CD14-positive monocyte (primary cell): ENCODE measurements at regions not wholly inside any gene's neighbourhood (a gene's known extent, or its start where the extent isn't known, plus 50 kb on each side); places are given as distances from the start of the nearest gene placed in this dataset.

ENCODE experiments used
- DNase-seq, 3 donors: peaks; one replicate each; pipeline ENCODE4 v3.0.0-alpha.2; 2011 to 2022
- H2AFZ ChIP-seq: 2 replicates; pipeline ENCODE4 v1.6.0; 2012; ENCODE audit warnings: mild to moderate bottlenecking, low read depth, low read length, inconsistent platforms; ENCODE audit not compliant: insufficient read depth, poor library complexity, severe bottlenecking
- H3K27ac ChIP-seq, 2 donors: 1 replicate in 1 of 2; 2 replicates in 1 of 2; pipeline ENCODE4 v1.5.1; 2012 to 2013; ENCODE audit warnings: low read length in 2 of 2, control low read depth in 1 of 2, inconsistent platforms in 1 of 2, low read depth in 1 of 2, mild to moderate bottlenecking in 1 of 2
- H3K27me3 ChIP-seq, 2 donors: one replicate each; pipeline versions ENCODE4 v1.6.0 to v1.6.1; 2011 to 2013; ENCODE audit warnings: low read length in 2 of 2; ENCODE audit not compliant: control insufficient read depth in 2 of 2, insufficient read depth in 2 of 2
- H3K36me3 ChIP-seq, 2 donors: replicated peaks in 1 of 2; 1 replicate in 1 of 2; 2 replicates in 1 of 2; pipeline versions ENCODE4 v1.5.1 to v1.6.1; 2012 to 2013; ENCODE audit warnings: low read length in 2 of 2, control low read depth in 1 of 2, inconsistent platforms in 1 of 2, mild to moderate bottlenecking in 1 of 2; ENCODE audit not compliant: insufficient read depth in 2 of 2, control insufficient read depth in 1 of 2
- H3K4me1 ChIP-seq, 2 donors: 1 replicate in 1 of 2; 2 replicates in 1 of 2; pipeline versions ENCODE4 v1.5.1 to v1.6.1; 2012 to 2013; ENCODE audit warnings: low read length in 2 of 2, control low read depth in 1 of 2, inconsistent platforms in 1 of 2, mild to moderate bottlenecking in 1 of 2, moderate library complexity in 1 of 2; ENCODE audit not compliant: insufficient read depth in 2 of 2, control insufficient read depth in 1 of 2
- H3K4me2 ChIP-seq: replicated peaks from 2 replicates; pipeline ENCODE3; 2012; ENCODE audit warnings: low read length, moderate library complexity, mild to moderate bottlenecking; ENCODE audit not compliant: poor library complexity, severe bottlenecking; ENCODE audit errors: extremely low read depth
- H3K4me3 ChIP-seq, 3 experiments: fragments of 200-600 bp in 1 of 3; sonication (generic) in 1 of 3; replicated peaks in 1 of 3; 1 replicate in 2 of 3; 2 replicates in 1 of 3; pipeline ENCODE4 v1.5.1; 2011 to 2013; ENCODE audit warnings: low read length in 3 of 3, mild to moderate bottlenecking in 3 of 3, control low read depth in 2 of 3, low read depth in 2 of 3, inconsistent platforms in 1 of 3, moderate library complexity in 1 of 3
- H3K79me2 ChIP-seq: 2 replicates; pipeline ENCODE4 v1.6.0; 2012; ENCODE audit warnings: mild to moderate bottlenecking, control low read depth, inconsistent platforms, low read length, moderate library complexity; ENCODE audit not compliant: insufficient read depth
- H3K9ac ChIP-seq: 2 replicates; pipeline ENCODE4 v1.6.0; 2017; ENCODE audit warnings: low read length, mild to moderate bottlenecking; ENCODE audit not compliant: insufficient read depth, poor library complexity, severe bottlenecking
- H3K9me3 ChIP-seq, 2 donors: replicated peaks in 1 of 2; 1 replicate in 1 of 2; 2 replicates in 1 of 2; pipeline versions ENCODE4 v1.5.1 to v1.6.1; 2012 to 2013; ENCODE audit warnings: low read length in 2 of 2, control low read depth in 1 of 2; ENCODE audit not compliant: control insufficient read depth in 1 of 2, insufficient read depth in 1 of 2
- H4K20me1 ChIP-seq: 2 replicates; pipeline ENCODE4 v1.6.0; 2012; ENCODE audit warnings: mild to moderate bottlenecking, low read length, control low read depth, moderate library complexity; ENCODE audit not compliant: insufficient read depth
- H3K27ac Mint-ChIP-seq, 7 donors: one replicate each; pipeline ENCODE4 v1.8.0; 2020; ENCODE audit warnings: mild to moderate bottlenecking in 7 of 7, mixed read lengths in 7 of 7, moderate library complexity in 6 of 7, inconsistent platforms in 2 of 7
- H3K27me3 Mint-ChIP-seq, 3 donors: one replicate each; pipeline ENCODE4 v1.8.0; 2021 to 2022; ENCODE audit warnings: low read depth in 3 of 3, mild to moderate bottlenecking in 3 of 3, mixed read lengths in 3 of 3, moderate library complexity in 3 of 3, inconsistent platforms in 1 of 3
- H3K36me3 Mint-ChIP-seq, 2 donors: one replicate each; pipeline ENCODE4 v1.8.0; 2020; ENCODE audit warnings: mixed read lengths in 2 of 2, inconsistent platforms in 1 of 2, mild to moderate bottlenecking in 1 of 2
- H3K4me1 Mint-ChIP-seq: one replicate; pipeline ENCODE4 v1.8.0; 2020; ENCODE audit warnings: mild to moderate bottlenecking, mixed read lengths
- H3K4me3 Mint-ChIP-seq, 2 donors: one replicate each; pipeline ENCODE4 v1.8.0; 2020; ENCODE audit warnings: mild to moderate bottlenecking in 2 of 2, mixed read lengths in 2 of 2, moderate library complexity in 1 of 2
- H3K9me3 Mint-ChIP-seq, 7 donors: one replicate each; pipeline ENCODE4 v1.8.0; 2020 to 2022; ENCODE audit warnings: mixed read lengths in 7 of 7, mild to moderate bottlenecking in 6 of 7, moderate library complexity in 6 of 7, inconsistent platforms in 2 of 7
- CTCF ChIP-seq: fragments of 200-600 bp; IDR thresholded peaks from one replicate; pipeline ENCODE4 v1.8.0; 2022; ENCODE audit warnings: antibody characterized with exemption, mild to moderate bottlenecking
- WGBS: methylation state at CpG from one replicate; pipeline ENCODE4 v1.1.5; 2013; ENCODE audit warnings: missing lambda C conversion rate; ENCODE audit not compliant: insufficient coverage; 5-methylcytosine and 5-hydroxymethylcytosine counted together
- intact Hi-C, 2 donors: fragments of 100-400 bp; cut with micrococcal nuclease; formaldehyde crosslinking; loops; one replicate each; pipeline versions ENCODE4 v1.15.0 to v1.15.1; 2023

- H4K20me1 ChIP-seq: no peaks in the 10 kb centered on the region
- no peak overlapping the region for H3K9ac ChIP-seq
- H3K36me3 ChIP-seq: no peaks in the 10 kb centered on the region
- peaks cover 0 to 7% of the 10 kb centered on the region in 2 donors for H3K9me3 ChIP-seq
- H3K4me3 Mint-ChIP-seq: no peak overlapping the region
- H3K4me1 Mint-ChIP-seq: no peaks in the 10 kb centered on the region
- no peak for DNase-seq
- H3K27me3 Mint-ChIP-seq: peaks cover 0 to 1% (median 0%) of the 10 kb centered on the region in 3 donors
- H3K27ac Mint-ChIP-seq: no peak overlapping the region
- H3K36me3 Mint-ChIP-seq: no peaks in the 10 kb centered on the region
- H3K4me2 ChIP-seq: no peak overlapping the region
- no peaks in the 10 kb centered on the region for H3K27me3 ChIP-seq
- WGBS: 86% methylated on average over 1 of the region's 2 CpGs
- H3K27ac ChIP-seq: no peak overlapping the region
- intact Hi-C loops: no loop called here
- no peak overlapping the region for H2AFZ ChIP-seq
- no peak for TF ChIP-seq CTCF
- H3K79me2 ChIP-seq: no peaks in the 10 kb centered on the region
- H3K9me3 Mint-ChIP-seq: peaks cover 0 to 7% (median 3%) of the 10 kb centered on the region in 7 donors
- no peaks in the 10 kb centered on the region for H3K4me1 ChIP-seq
- no peak overlapping the region for H3K4me3 ChIP-seq
These were observed 534.1 kb downstream of the TUSC7 start for GRCh38 chr3:117243657-117244056.

- peaks cover 0 to 1% (median 0%) of the 10 kb centered on the region in 3 donors for H3K27me3 Mint-ChIP-seq
- H3K4me1 ChIP-seq: no peaks in the 10 kb centered on the region
- no peaks in the 10 kb centered on the region for H3K36me3 Mint-ChIP-seq
- H3K4me3 Mint-ChIP-seq: no peak overlapping the region
- WGBS: no CpG with 5 or more reads among the region's 2 CpGs
- no peaks in the 10 kb centered on the region for H3K4me1 Mint-ChIP-seq
- H3K4me2 ChIP-seq: no peak overlapping the region
- peaks cover 0 to 5% (median 2%) of the 10 kb centered on the region in 7 donors for H3K9me3 Mint-ChIP-seq
- intact Hi-C loops: no loop called here
- H4K20me1 ChIP-seq: no peaks in the 10 kb centered on the region
- DNase-seq: no peak
- H3K36me3 ChIP-seq: no peaks in the 10 kb centered on the region
- no peaks in the 10 kb centered on the region for H3K9me3 ChIP-seq
- TF ChIP-seq CTCF: no peak
- no peak overlapping the region for H3K9ac ChIP-seq
- H3K27me3 ChIP-seq: no peaks in the 10 kb centered on the region
- H2AFZ ChIP-seq: no peak overlapping the region
- no peak overlapping the region for H3K27ac ChIP-seq
- no peak overlapping the region for H3K4me3 ChIP-seq
- H3K79me2 ChIP-seq: no peaks in the 10 kb centered on the region
- H3K27ac Mint-ChIP-seq: no peak overlapping the region
These were observed 537.4 kb downstream of the TUSC7 start for GRCh38 chr3:117246771-117247555.
